C4-2B (cell line): ENCODE measurements at regions not wholly inside any gene's neighbourhood (a gene's known extent, or its start where the extent isn't known, plus 50 kb on each side); places are given as distances from the start of the nearest gene placed in this dataset.

Source experiments
- ZFX ChIP-seq: fragments of 450-650 bp; IDR thresholded peaks from 2 replicates; pipeline ENCODE4 v1.6.1; 2017
- TF ChIP-seq, protein P1 (sequence below): fragments of 450-650 bp; conservative IDR thresholded peaks from 2 replicates; pipeline ENCODE4 v1.5.1; 2017; ENCODE audit warnings: mild to moderate bottlenecking

- TF ChIP-seq, protein P1, sequence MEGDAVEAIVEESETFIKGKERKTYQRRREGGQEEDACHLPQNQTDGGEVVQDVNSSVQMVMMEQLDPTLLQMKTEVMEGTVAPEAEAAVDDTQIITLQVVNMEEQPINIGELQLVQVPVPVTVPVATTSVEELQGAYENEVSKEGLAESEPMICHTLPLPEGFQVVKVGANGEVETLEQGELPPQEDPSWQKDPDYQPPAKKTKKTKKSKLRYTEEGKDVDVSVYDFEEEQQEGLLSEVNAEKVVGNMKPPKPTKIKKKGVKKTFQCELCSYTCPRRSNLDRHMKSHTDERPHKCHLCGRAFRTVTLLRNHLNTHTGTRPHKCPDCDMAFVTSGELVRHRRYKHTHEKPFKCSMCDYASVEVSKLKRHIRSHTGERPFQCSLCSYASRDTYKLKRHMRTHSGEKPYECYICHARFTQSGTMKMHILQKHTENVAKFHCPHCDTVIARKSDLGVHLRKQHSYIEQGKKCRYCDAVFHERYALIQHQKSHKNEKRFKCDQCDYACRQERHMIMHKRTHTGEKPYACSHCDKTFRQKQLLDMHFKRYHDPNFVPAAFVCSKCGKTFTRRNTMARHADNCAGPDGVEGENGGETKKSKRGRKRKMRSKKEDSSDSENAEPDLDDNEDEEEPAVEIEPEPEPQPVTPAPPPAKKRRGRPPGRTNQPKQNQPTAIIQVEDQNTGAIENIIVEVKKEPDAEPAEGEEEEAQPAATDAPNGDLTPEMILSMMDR, result no peak
- no peak for TF ChIP-seq ZFX
Measured at GRCh38 chr11:131138731-131139130, 222.5 kb upstream of the SNX19 start.
